Smooth muscle cell (in vitro differentiated cells): ENCODE measurements at regions not wholly inside any gene's neighbourhood (a gene's known extent, or its start where the extent isn't known, plus 50 kb on each side); places are given as distances from the start of the nearest gene placed in this dataset.
A peak's percentile ranks its signal among the peaks of the same experiment; 100 is the strongest.

Experiments
- DNase-seq: peaks from one replicate; lab custom pipeline; 2025; ENCODE audit not compliant: unreplicated experiment; lab: John Stamatoyannopoulos, UW
- H2AFZ ChIP-seq: fragments of 200-600 bp; sonication (generic); 2 replicates; pipeline ENCODE4 v1.6.0; 2016; ENCODE audit warnings: antibody characterized with exemption, low read depth, mild to moderate bottlenecking
- H3F3A ChIP-seq: fragments of 200-600 bp; sonication (generic); 2 replicates; pipeline ENCODE4 v1.6.0; 2017; ENCODE audit warnings: antibody characterized with exemption, low read depth
- H3K27ac ChIP-seq: fragments of 200-600 bp; sonication (generic); 2 replicates; pipeline ENCODE4 v1.5.1; 2016; ENCODE audit warnings: low read depth, mild to moderate bottlenecking
- H3K27me3 ChIP-seq: fragments of 200-600 bp; sonication (generic); 2 replicates; pipeline ENCODE4 v1.6.1; 2016; ENCODE audit warnings: low read depth, mild to moderate bottlenecking
- H3K36me3 ChIP-seq: fragments of 200-600 bp; sonication (generic); 2 replicates; pipeline ENCODE4 v1.5.1; 2016; ENCODE audit warnings: low read depth
- H3K4me1 ChIP-seq: fragments of 200-600 bp; sonication (generic); 2 replicates; pipeline ENCODE4 v1.5.1; 2016; ENCODE audit warnings: low read depth
- H3K4me2 ChIP-seq: fragments of 200-600 bp; sonication (generic); 2 replicates; pipeline ENCODE4 v1.6.0; 2016; ENCODE audit warnings: mild to moderate bottlenecking
- H3K4me3 ChIP-seq: fragments of 200-600 bp; sonication (generic); 2 replicates; pipeline ENCODE4 v1.5.1; 2016; ENCODE audit warnings: mild to moderate bottlenecking
- H3K79me2 ChIP-seq: fragments of 200-600 bp; sonication (generic); 2 replicates; pipeline ENCODE4 v1.6.0; 2016; ENCODE audit warnings: low read depth, mild to moderate bottlenecking
- H3K9ac ChIP-seq: fragments of 200-600 bp; sonication (generic); 2 replicates; pipeline ENCODE4 v1.6.0; 2016; ENCODE audit warnings: low read depth
- H3K9me3 ChIP-seq: fragments of 200-600 bp; sonication (generic); replicated peaks from 2 replicates; pipeline ENCODE4 v1.5.1; 2016; ENCODE audit warnings: low read depth
- H4K20me1 ChIP-seq: fragments of 200-600 bp; sonication (generic); 2 replicates; pipeline ENCODE4 v1.6.0; 2016; ENCODE audit warnings: low read depth
- CTCF ChIP-seq: fragments of 200-600 bp; sonication (generic); IDR thresholded peaks from 2 replicates; pipeline ENCODE4 v1.5.1; 2017; ENCODE audit warnings: borderline replicate concordance, mild to moderate bottlenecking, antibody characterized with exemption; ENCODE audit not compliant: insufficient read depth, poor library complexity, severe bottlenecking
- WGBS: methylation state at CpG from one replicate; pipeline ENCODE4 v1.1.7; 2016; ENCODE audit warnings: low lambda C conversion rate; 5-methylcytosine and 5-hydroxymethylcytosine counted together

- Histone ChIP-seq H3K4me3 (no peak overlapping the region), H3K36me3 (no peaks in the 10 kb centered on the region)
- 94% methylated on average over 1 of the region's 1 CpG for WGBS
Measured at GRCh38 chr6:145396499-145396898, 338.8 kb downstream of the EPM2A start.

GRCh38 chr6:145400508-145400907 is 334.8 kb downstream of the EPM2A start:
- Histone ChIP-seq H3K79me2 (no peaks in the 10 kb centered on the region), H3K9me3 (no peaks in the 10 kb centered on the region), H3K36me3 (no peaks in the 10 kb centered on the region), H2AFZ (no peak overlapping the region), H3K27ac (no peak overlapping the region), H3K9ac (no peak overlapping the region), H4K20me1 (no peaks in the 10 kb centered on the region), H3K4me2 (no peak overlapping the region), H3F3A (no peaks in the 10 kb centered on the region), H3K4me3 (no peak overlapping the region), H3K4me1 (no peaks in the 10 kb centered on the region), H3K27me3 (no peaks in the 10 kb centered on the region)
- WGBS = 83% methylated on average over 4 of the region's 4 CpGs
- DNase-seq = no peak
- no peak for TF ChIP-seq CTCF

More at GRCh38 chr6:145396499-145396898, 338.8 kb downstream of the EPM2A start:
- no peaks in the 10 kb centered on the region for H3F3A ChIP-seq
- H3K79me2 ChIP-seq = no peaks in the 10 kb centered on the region
- no peaks in the 10 kb centered on the region for H3K27me3 ChIP-seq
- H3K4me1 ChIP-seq = no peaks in the 10 kb centered on the region
- DNase-seq = no peak
- no peak for TF ChIP-seq CTCF
- no peak overlapping the region for H2AFZ ChIP-seq
- no peaks in the 10 kb centered on the region for H3K9me3 ChIP-seq
- H3K4me2 ChIP-seq = no peak overlapping the region
- no peaks in the 10 kb centered on the region for H4K20me1 ChIP-seq
- H3K9ac ChIP-seq = no peak overlapping the region
- no peak overlapping the region for H3K27ac ChIP-seq

GRCh38 chr6:145405006-145405551 is 330.2 kb downstream of the EPM2A start:
- H3K9ac ChIP-seq = no peak overlapping the region
- peak overlapping the region; percentile 8 for H3K4me2 ChIP-seq
- H3K27me3 ChIP-seq = no peaks in the 10 kb centered on the region
- peaks cover 8% of the 10 kb centered on the region for H3K4me1 ChIP-seq
- H3K36me3 ChIP-seq = no peaks in the 10 kb centered on the region
- WGBS = 50% methylated on average over 5 of the region's 5 CpGs
- no peaks in the 10 kb centered on the region for H3K79me2 ChIP-seq
- DNase-seq = no peak
- no peak for TF ChIP-seq CTCF
- H3K4me3 ChIP-seq = no peak overlapping the region
- H2AFZ ChIP-seq = peak overlapping the region; percentile 61
- H3K9me3 ChIP-seq = no peaks in the 10 kb centered on the region
- no peaks in the 10 kb centered on the region for H3F3A ChIP-seq
- H3K27ac ChIP-seq = peak overlapping the region; percentile 20
- no peaks in the 10 kb centered on the region for H4K20me1 ChIP-seq

DNA sequence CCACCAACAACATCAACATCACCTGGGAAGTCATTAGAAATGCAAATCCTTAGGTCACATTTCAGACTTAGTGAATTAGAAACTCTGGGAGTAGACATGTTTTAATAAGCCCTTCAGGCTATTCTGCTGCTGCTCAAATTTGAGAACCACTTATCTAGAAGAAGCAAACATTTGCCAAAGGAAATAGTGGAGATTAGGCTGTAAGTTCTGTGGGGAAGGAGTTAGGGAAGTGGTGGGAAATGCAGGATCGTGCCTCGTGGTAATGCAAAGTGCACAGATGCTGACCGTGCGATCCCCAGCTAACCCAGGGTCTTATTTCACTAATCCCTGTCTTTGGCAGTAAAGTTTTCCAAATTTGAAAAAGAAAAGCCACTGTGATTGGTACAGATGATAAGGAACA is 328.5 kb downstream of the EPM2A start:
- WGBS = 21% methylated on average over 4 of the region's 4 CpGs

More for the DNA sequence above, 328.5 kb downstream of the EPM2A start:
- no peaks in the 10 kb centered on the region for H3F3A ChIP-seq
- TF ChIP-seq CTCF = no peak
- H3K27me3 ChIP-seq = no peaks in the 10 kb centered on the region
- H3K79me2 ChIP-seq = no peaks in the 10 kb centered on the region
- no peak overlapping the region for H3K4me3 ChIP-seq
- H3K4me1 ChIP-seq = peaks cover 8% of the 10 kb centered on the region
- no peaks in the 10 kb centered on the region for H3K9me3 ChIP-seq
- no peak for DNase-seq
- H4K20me1 ChIP-seq = no peaks in the 10 kb centered on the region
- peak overlapping the region; percentile 23 for H3K4me2 ChIP-seq
- H2AFZ ChIP-seq = no peak overlapping the region
- no peak overlapping the region for H3K27ac ChIP-seq
- no peaks in the 10 kb centered on the region for H3K36me3 ChIP-seq
- H3K9ac ChIP-seq = no peak overlapping the region
